NOMO-1 treated with DMSO at 0.1 percent for 48 hours (cell line): ENCODE measurements at regions not wholly inside any gene's neighbourhood (a gene's known extent, or its start where the extent isn't known, plus 50 kb on each side); places are given as distances from the start of the nearest gene placed in this dataset.
"Not testable (repeated sequence)": the region's sequence is repeated elsewhere in the genome, so short reads cannot be mapped to it uniquely, and the experiment has no call there.

Experiments
- DNase-seq: peaks from one replicate; lab custom pipeline; 2025; ENCODE audit not compliant: unreplicated experiment; lab: John Stamatoyannopoulos, UW

GRCh38 chr11:59008947-59009346, 69.7 kb downstream of the GLYATL1 start:
- no peak for DNase-seq

GRCh38 chr11:59009661-59010060, 70.4 kb downstream of the GLYATL1 start:
- peak; percentile 56 for DNase-seq

GRCh38 chr11:59010708-59011107, 71.4 kb downstream of the GLYATL1 start:
- peak; percentile 87 for DNase-seq

GRCh38 chr11:59011655-59012397, 72.5 kb downstream of the GLYATL1 start:
- DNase-seq: peak; percentile 35

- DNase-seq: peak; percentile 78
These were observed 73.3 kb downstream of the GLYATL1 start for GRCh38 chr11:59012398-59013265.

GRCh38 chr11:59025097-59025496, 61.0 kb upstream of the GLYATL1B start:
- DNase-seq: no peak

- peak; percentile 70 for DNase-seq
These were observed 58.0 kb upstream of the GLYATL1B start for GRCh38 chr11:59028105-59028504.

GRCh38 chr11:59029366-59029889, 56.7 kb upstream of the GLYATL1B start:
- DNase-seq: no peak

- no peak for DNase-seq
These were observed 56.1 kb upstream of the GLYATL1B start for GRCh38 chr11:59030037-59030436.

- DNase-seq: not testable (repeated sequence)
These were observed 54.4 kb upstream of the GLYATL1B start for GRCh38 chr11:59031746-59032145.
